GM12878 (cell line): ENCODE measurements at regions not wholly inside any gene's neighbourhood (a gene's known extent, or its start where the extent isn't known, plus 50 kb on each side); places are given as distances from the start of the nearest gene placed in this dataset.

Source experiments
- ATAC-seq: fragments of 200-7000 bp; cut with Tn5 transposase; 3 replicates; pipeline ENCODE4 v1.9.1; 2020; ENCODE audit warnings: mild to moderate bottlenecking, moderate library complexity
- BruUV-seq: library from RNA; stranded (reverse); fragments of 400-500 nt; replicated peaks from 2 replicates; lab custom pipeline; 2021; lab: Mats Ljungman, UMichigan
- CTCF ChIA-PET: fragments of 300-600 bp; sonication (Branson Sonifier 250); formaldehyde crosslinking; extraction: SDS; loops from one replicate; lab custom pipeline; 2021; ENCODE audit warnings: inconsistent platforms; lab: Yijun Ruan, JAX
- POLR2A ChIA-PET: fragments of 350-600 bp; formaldehyde crosslinking; extraction: SDS; loops from one replicate; lab custom pipeline; 2021; ENCODE audit warnings: inconsistent platforms; lab: Charles Lee
- RAD21 ChIA-PET: fragments of 300-600 bp; sonication (Branson Sonifier 250); formaldehyde crosslinking; loops from one replicate; lab custom pipeline; 2023; ENCODE audit warnings: antibody characterized with exemption; ENCODE audit not compliant: unreplicated experiment; lab: Charles Lee
- SMC1A ChIA-PET: fragments of 300-600 bp; sonication (Branson Sonifier 250); formaldehyde crosslinking; loops from one replicate; lab custom pipeline; 2023; ENCODE audit not compliant: unreplicated experiment, uncharacterized antibody; lab: Charles Lee
- DNase-seq: peaks from one replicate; pipeline ENCODE4 v3.0.0-alpha.2; 2011; ENCODE audit warnings: low read depth, low spot score
- FAIRE-seq: peaks from 3 replicates; lab custom pipeline; 2011; peaks lifted over from hg19 to GRCh38; lab: Jason Lieb, UNC
- H2AFZ ChIP-seq: 2 replicates; pipeline ENCODE4 v1.6.0; 2011; ENCODE audit warnings: low read depth, low read length, control low read depth; ENCODE audit not compliant: control insufficient read depth
- H3K27ac ChIP-seq: 2 replicates; pipeline ENCODE4 v1.5.1; 2011; ENCODE audit warnings: control low read depth; ENCODE audit not compliant: control insufficient read depth, insufficient read depth
- H3K27me3 ChIP-seq, 2 experiments: replicated peaks in 1 of 2; 2 replicates each; pipeline versions ENCODE4 v1.6.0 to v1.6.1; 2011; ENCODE audit warnings: low read length in 1 of 2; ENCODE audit not compliant: control insufficient read depth in 2 of 2, insufficient read depth in 2 of 2
- H3K36me3 ChIP-seq, 2 experiments: 2 replicates each; pipeline ENCODE4 v1.5.1; 2011; ENCODE audit warnings: low read length in 1 of 2; ENCODE audit not compliant: control insufficient read depth in 2 of 2, insufficient read depth in 2 of 2
- H3K4me1 ChIP-seq: 2 replicates; pipeline ENCODE4 v1.6.1; 2011; ENCODE audit warnings: mild to moderate bottlenecking, low read length, moderate library complexity, mixed read lengths; ENCODE audit not compliant: control insufficient read depth, insufficient read depth
- H3K4me2 ChIP-seq: 2 replicates; pipeline ENCODE4 v1.6.0; 2011; ENCODE audit warnings: control low read depth; ENCODE audit not compliant: control insufficient read depth, insufficient read depth
- H3K4me3 ChIP-seq: fragments of 200-600 bp; sonication (generic); 2 replicates; pipeline ENCODE4 v1.5.1; 2016
- H3K79me2 ChIP-seq: 2 replicates; pipeline ENCODE4 v1.6.0; 2011; ENCODE audit warnings: low read length; ENCODE audit not compliant: control insufficient read depth, insufficient read depth
- H3K9ac ChIP-seq: 2 replicates; pipeline ENCODE4 v1.8.0; 2011; ENCODE audit warnings: low read length, control low read depth, mixed read lengths; ENCODE audit not compliant: control insufficient read depth, insufficient read depth
- H3K9me3 ChIP-seq: replicated peaks from 3 replicates; pipeline ENCODE4 v1.5.1; 2011; ENCODE audit warnings: mild to moderate bottlenecking, low read length; ENCODE audit not compliant: control insufficient read depth, insufficient read depth
- H4K20me1 ChIP-seq: 2 replicates; pipeline ENCODE4 v1.6.0; 2011; ENCODE audit not compliant: control insufficient read depth, insufficient read depth
- ATF7 ChIP-seq: fragments of 450-650 bp; IDR thresholded peaks from 2 replicates; pipeline ENCODE4 v1.6.1; 2016; ENCODE audit warnings: low read depth, mild to moderate bottlenecking
- CBX3 ChIP-seq: fragments of 200-600 bp; sonication (generic); IDR thresholded peaks from 2 replicates; pipeline ENCODE4 v1.6.1; 2016; ENCODE audit warnings: low read depth, borderline replicate concordance
- E4F1 ChIP-seq: fragments of 450-650 bp; IDR thresholded peaks from 2 replicates; pipeline ENCODE4 v1.6.1; 2018; ENCODE audit warnings: borderline replicate concordance, mild to moderate bottlenecking; ENCODE audit not compliant: partially characterized antibody
- ETV6 ChIP-seq, 2 experiments: fragments of 450-650 bp in 1 of 2; IDR thresholded peaks in 1 of 2; conservative IDR thresholded peaks in 1 of 2; 2 replicates each; pipeline ENCODE4 v1.6.1; 2014; ENCODE audit warnings: antibody characterized with exemption in 1 of 2, borderline replicate concordance in 1 of 2, low read depth in 1 of 2, mild to moderate bottlenecking in 1 of 2, moderate library complexity in 1 of 2
- NR2F1 ChIP-seq: fragments of 450-650 bp; conservative IDR thresholded peaks from 2 replicates; pipeline ENCODE4 v1.6.1; 2017; ENCODE audit warnings: mild to moderate bottlenecking
- PAX5 ChIP-seq: IDR thresholded peaks from 2 replicates; pipeline ENCODE4 v1.6.1; 2011; ENCODE audit warnings: low read depth, low read length, borderline replicate concordance
- POLR2A ChIP-seq: IDR thresholded peaks from 2 replicates; pipeline ENCODE4 v1.6.1; 2011; ENCODE audit warnings: low read depth, mild to moderate bottlenecking, low read length
- SPI1 ChIP-seq: IDR thresholded peaks from 2 replicates; pipeline ENCODE4 v1.6.1; 2011; ENCODE audit warnings: low read depth, mild to moderate bottlenecking, low read length, moderate library complexity, borderline replicate concordance; ENCODE audit not compliant: insufficient read depth
- TAF1 ChIP-seq: IDR thresholded peaks from 2 replicates; pipeline ENCODE4 v1.6.1; 2011; ENCODE audit warnings: mild to moderate bottlenecking, low read depth, low read length, borderline replicate concordance
- ZBTB11 ChIP-seq: fragments of 450-650 bp; formaldehyde crosslinking; IDR thresholded peaks from 2 replicates; pipeline ENCODE4 v1.5.0; 2022; ENCODE audit warnings: mild to moderate bottlenecking, missing genetic modification characterization
- ZNF24 ChIP-seq: fragments of 450-650 bp; IDR thresholded peaks from 2 replicates; pipeline ENCODE4 v1.6.1; 2017; ENCODE audit warnings: antibody characterized with exemption, mild to moderate bottlenecking
- ZNF592 ChIP-seq: fragments of 450-650 bp; IDR thresholded peaks from 2 replicates; pipeline ENCODE4 v1.6.1; 2017; ENCODE audit warnings: mild to moderate bottlenecking, moderate library complexity
- ZZZ3 ChIP-seq: IDR thresholded peaks from 2 replicates; pipeline ENCODE4 v1.6.1; 2011; ENCODE audit warnings: low read depth; ENCODE audit not compliant: control insufficient read depth, insufficient read length
- WGBS: methylation state at CpG from one replicate; pipeline ENCODE4 v1.1.6; 2016; ENCODE audit warnings: low lambda C conversion rate; ENCODE audit not compliant: insufficient replicate concordance, insufficient coverage; ENCODE audit errors: missing lambda C conversion rate; 5-methylcytosine and 5-hydroxymethylcytosine counted together
- in situ Hi-C: fragments of 300-500 bp; cut with MboI; formaldehyde crosslinking; loops from 9 replicates; pipeline ENCODE4 v1.14.3; 2018; ENCODE audit warnings: mixed read lengths
- intact Hi-C: fragments of 100-400 bp; cut with micrococcal nuclease; formaldehyde crosslinking; loops from one replicate; pipeline ENCODE4 v1.14.2; 2022; ENCODE audit not compliant: unreplicated experiment

- in situ Hi-C loops (no loop called here), intact Hi-C loops (no loop called here)
- Histone ChIP-seq H3K27ac (no peak overlapping the region), H3K9ac (no peak overlapping the region), H3K4me3 (no peak overlapping the region), H3K36me3 (no peaks in the 10 kb centered on the region), H3K4me2 (no peak overlapping the region), H2AFZ (no peak overlapping the region), H3K4me1 (no peaks in the 10 kb centered on the region), H4K20me1 (no peaks in the 10 kb centered on the region), H3K79me2 (no peaks in the 10 kb centered on the region), H3K27me3 (no peaks in the 10 kb centered on the region), H3K9me3 (no peaks in the 10 kb centered on the region)
- ATAC-seq (no peak), FAIRE-seq (no peak), DNase-seq (no peak)
- 2% methylated on average over 6 of the region's 6 CpGs for WGBS
- ChIA-PET RAD21 (no interaction called here), POLR2A (no interaction called here), SMC1A (interaction anchor here (0.7 kb wide), 1 partner anchor 1350 kb away, joined by 3 read pairs; no protein-coding TSS in a partner anchor), CTCF (interaction anchor here (1.0 kb wide), 1 partner anchor 29 kb away, joined by 3 read pairs; no protein-coding TSS in a partner anchor)
- no peak for TF ChIP-seq ZNF24
- TF ChIP-seq ZNF592: no peak
- TF ChIP-seq ZBTB11 (CRISPR knock-in tag): no peak
- TF ChIP-seq ATF7: no peak
- no peak for TF ChIP-seq ETV6 (conservative IDR thresholded peaks at IDR 0.05 in 1 of 2, IDR thresholded peaks at IDR 0.05 in 1 of 2; ENCODE audit: borderline replicate concordance in 1 of 2, low read depth in 1 of 2)
- TF ChIP-seq ZZZ3: no peak
- TF ChIP-seq CBX3: no peak
- TF ChIP-seq TAF1: no peak
- TF ChIP-seq E4F1: no peak
- no peak for TF ChIP-seq SPI1
- no peak for TF ChIP-seq POLR2A
- TF ChIP-seq PAX5: no peak
- no peak for TF ChIP-seq NR2F1
- no TSS peak for BruUV-seq
These were observed 184.4 kb upstream of the DOK6 start for GRCh38 chr18:69216321-69216720.
